ENCODE measurements at regions not wholly inside any gene's neighbourhood (a gene's known extent, or its start where the extent isn't known, plus 50 kb on each side); places are given as distances from the start of the nearest gene placed in this dataset.

- TF ChIP-seq CTCF (IDR thresholded peaks at IDR 0.05) (no peak), POLR2A (IDR thresholded peaks at IDR 0.05) (no peak), POLR2AphosphoS5 (IDR thresholded peaks at IDR 0.05; ENCODE audit: insufficient read depth in 1 of 2, low read depth in 1 of 2) (no peak)
These were observed 157.7 kb upstream of the PRKCQ start for GRCh38 chr10:6737758-6738111.

Data from vagina (tissue), 2 donors.